OCI-LY7 (cell line): ENCODE measurements at regions not wholly inside any gene's neighbourhood (a gene's known extent, or its start where the extent isn't known, plus 50 kb on each side); places are given as distances from the start of the nearest gene placed in this dataset.

Experiments
- BruUV-seq: library from RNA; stranded (reverse); fragments of 400-500 nt; replicated peaks from 2 replicates; lab custom pipeline; 2021; lab: Mats Ljungman, UMichigan
- CTCF ChIA-PET: fragments of 300-600 bp; sonication (Branson Sonifier 250); formaldehyde crosslinking; loops from one replicate; lab custom pipeline; 2022; ENCODE audit warnings: antibody characterized with exemption; ENCODE audit not compliant: unreplicated experiment; lab: Charles Lee
- POLR2A ChIA-PET: fragments of 300-600 bp; sonication (Branson Sonifier 250); formaldehyde crosslinking; loops from one replicate; lab custom pipeline; 2022; ENCODE audit warnings: antibody characterized with exemption; lab: Charles Lee
- DNase-seq: peaks from one replicate; pipeline ENCODE4 v3.0.0-alpha.2; 2015; ENCODE audit warnings: low spot score
- H2AFZ ChIP-seq: fragments of 200-600 bp; sonication (generic), shearing (Covaris generic); 2 replicates; pipeline ENCODE4 v1.6.1; 2014; ENCODE audit warnings: mild to moderate bottlenecking, antibody characterized with exemption, low read length, moderate library complexity
- H3K27ac ChIP-seq: fragments of 200-600 bp; sonication (generic); 2 replicates; pipeline ENCODE4 v1.5.1; 2014; ENCODE audit warnings: mixed run types, low read depth, mild to moderate bottlenecking, moderate library complexity, low read length, inconsistent platforms; ENCODE audit not compliant: poor library complexity, severe bottlenecking
- H3K36me3 ChIP-seq: fragments of 200-600 bp; sonication (generic); 2 replicates; pipeline ENCODE4 v1.6.1; 2014; ENCODE audit warnings: mild to moderate bottlenecking, antibody characterized with exemption, low read length, moderate library complexity, mixed read lengths; ENCODE audit not compliant: insufficient read depth
- H3K4me1 ChIP-seq: fragments of 200-600 bp; sonication (generic); 2 replicates; pipeline ENCODE4 v1.5.1; 2014; ENCODE audit warnings: mild to moderate bottlenecking, low read length; ENCODE audit not compliant: insufficient read depth, poor library complexity, severe bottlenecking
- H3K4me2 ChIP-seq: fragments of 200-600 bp; sonication (generic); 2 replicates; pipeline ENCODE4 v1.6.1; 2014; ENCODE audit warnings: mild to moderate bottlenecking, low read length
- H3K4me3 ChIP-seq: fragments of 200-600 bp; sonication (generic); 2 replicates; pipeline ENCODE4 v1.5.1; 2014; ENCODE audit warnings: mild to moderate bottlenecking, low read depth, low read length; ENCODE audit not compliant: poor library complexity, severe bottlenecking
- H3K79me2 ChIP-seq: fragments of 200-600 bp; sonication (generic); 2 replicates; pipeline ENCODE4 v1.6.1; 2016; ENCODE audit warnings: low read depth, mild to moderate bottlenecking, low read length, moderate library complexity, mixed read lengths; ENCODE audit not compliant: insufficient read depth
- H3K9me2 ChIP-seq: fragments of 200-600 bp; sonication (generic); 2 replicates; pipeline ENCODE4 v1.6.1; 2016; ENCODE audit warnings: mild to moderate bottlenecking, low read length, mixed read lengths; ENCODE audit not compliant: insufficient read depth
- H3K9me3 ChIP-seq: fragments of 200-600 bp; sonication (generic); 2 replicates; pipeline ENCODE4 v1.6.1; 2014; ENCODE audit warnings: mild to moderate bottlenecking, mixed run types, low read length, mixed read lengths
- H4K20me1 ChIP-seq: fragments of 200-600 bp; sonication (generic); 2 replicates; pipeline ENCODE4 v1.6.1; 2014; ENCODE audit warnings: mild to moderate bottlenecking, antibody characterized with exemption, low read length, moderate library complexity, mixed read lengths; ENCODE audit not compliant: insufficient read depth
- EZH2phosphoT487 ChIP-seq: fragments of 200-600 bp; sonication (generic); IDR thresholded peaks from 2 replicates; pipeline ENCODE4 v1.6.1; 2018; ENCODE audit warnings: low read depth, borderline replicate concordance, mild to moderate bottlenecking, mixed run types, antibody characterized with exemption, low read length, moderate library complexity, mixed read lengths
- intact Hi-C: fragments of 100-400 bp; cut with micrococcal nuclease; formaldehyde crosslinking; loops from one replicate; pipeline ENCODE4 v1.10.0; 2022; ENCODE audit not compliant: unreplicated experiment
- TF ChIP-seq, protein P1 (sequence below): fragments of 200-600 bp; sonication (generic); conservative IDR thresholded peaks from 2 replicates; pipeline ENCODE4 v1.5.1; 2014; ENCODE audit warnings: mild to moderate bottlenecking, antibody characterized with exemption, low read length, moderate library complexity, mixed read lengths

DNA sequence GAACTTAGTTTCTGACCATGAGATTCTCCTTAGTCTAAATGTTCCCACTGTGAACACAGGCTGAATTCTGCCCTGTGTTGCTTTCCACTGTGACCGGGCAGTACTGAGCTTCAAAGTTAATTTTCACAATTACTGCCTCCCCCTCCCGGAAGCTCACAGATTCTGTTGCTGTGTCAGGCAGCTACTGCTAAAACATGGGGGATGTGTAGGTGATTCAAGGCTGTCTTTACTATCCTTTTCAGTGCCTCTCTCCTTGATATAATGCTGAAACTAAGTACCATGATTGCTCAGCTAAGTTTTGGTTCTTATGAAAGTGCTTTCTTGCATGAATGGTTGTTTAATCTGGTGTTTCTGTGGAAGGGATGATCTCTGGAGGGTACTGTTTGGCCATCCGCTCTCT lies 428.3 kb upstream of the NOVA1 start:
- intact Hi-C loops = no loop called here
- Histone ChIP-seq H3K9me2 (no peaks in the 10 kb centered on the region), H3K9me3 (peaks cover 16% of the 10 kb centered on the region; the same call in 1 of the 2 replicates), H3K4me2 (no peak overlapping the region), H3K4me3 (no peak overlapping the region), H2AFZ (no peak overlapping the region), H3K79me2 (no peaks in the 10 kb centered on the region), H3K4me1 (no peaks in the 10 kb centered on the region), H4K20me1 (no peaks in the 10 kb centered on the region), H3K36me3 (no peaks in the 10 kb centered on the region), H3K27ac (no peak overlapping the region)
- DNase-seq = no peak
- no peak for TF ChIP-seq EZH2phosphoT487
- TF ChIP-seq, protein P1, sequence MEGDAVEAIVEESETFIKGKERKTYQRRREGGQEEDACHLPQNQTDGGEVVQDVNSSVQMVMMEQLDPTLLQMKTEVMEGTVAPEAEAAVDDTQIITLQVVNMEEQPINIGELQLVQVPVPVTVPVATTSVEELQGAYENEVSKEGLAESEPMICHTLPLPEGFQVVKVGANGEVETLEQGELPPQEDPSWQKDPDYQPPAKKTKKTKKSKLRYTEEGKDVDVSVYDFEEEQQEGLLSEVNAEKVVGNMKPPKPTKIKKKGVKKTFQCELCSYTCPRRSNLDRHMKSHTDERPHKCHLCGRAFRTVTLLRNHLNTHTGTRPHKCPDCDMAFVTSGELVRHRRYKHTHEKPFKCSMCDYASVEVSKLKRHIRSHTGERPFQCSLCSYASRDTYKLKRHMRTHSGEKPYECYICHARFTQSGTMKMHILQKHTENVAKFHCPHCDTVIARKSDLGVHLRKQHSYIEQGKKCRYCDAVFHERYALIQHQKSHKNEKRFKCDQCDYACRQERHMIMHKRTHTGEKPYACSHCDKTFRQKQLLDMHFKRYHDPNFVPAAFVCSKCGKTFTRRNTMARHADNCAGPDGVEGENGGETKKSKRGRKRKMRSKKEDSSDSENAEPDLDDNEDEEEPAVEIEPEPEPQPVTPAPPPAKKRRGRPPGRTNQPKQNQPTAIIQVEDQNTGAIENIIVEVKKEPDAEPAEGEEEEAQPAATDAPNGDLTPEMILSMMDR = no peak
- no TSS peak for BruUV-seq
- ChIA-PET CTCF (no interaction called here), POLR2A (interaction anchor here (0.6 kb wide), 1 partner anchor 16 kb away, joined by 3 read pairs; no protein-coding TSS in a partner anchor)

DNA sequence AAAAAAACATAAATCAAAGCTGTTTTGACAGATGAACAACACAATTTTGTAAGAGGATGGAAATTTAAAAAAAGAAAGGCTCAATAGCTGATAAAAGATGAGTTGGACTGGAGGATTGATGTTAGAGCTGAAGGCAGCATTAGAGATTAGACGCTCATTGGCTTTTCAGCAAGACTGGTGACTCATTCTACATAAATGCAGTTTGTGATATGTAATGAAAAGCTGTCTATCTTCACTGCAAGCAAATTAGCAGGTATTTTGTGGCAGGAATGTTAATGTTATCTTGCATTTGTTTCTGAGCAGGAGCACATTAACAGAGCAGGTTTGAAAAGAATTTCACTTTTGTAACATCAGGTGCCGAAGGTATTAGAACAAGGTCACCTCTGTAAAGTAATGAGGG lies 442.7 kb upstream of the NOVA1 start:
- ChIA-PET CTCF (no interaction called here), POLR2A (interaction anchor here (0.5 to 1.5 kb wide), 5 partner anchors 9 to 839 kb away, joined by 3 to 4 read pairs (median 3); no protein-coding TSS in a partner anchor)
- no TSS peak for BruUV-seq
- Histone ChIP-seq H4K20me1 (no peaks in the 10 kb centered on the region), H3K9me2 (no peaks in the 10 kb centered on the region), H3K79me2 (no peaks in the 10 kb centered on the region), H3K4me3 (no peak overlapping the region), H3K4me2 (no peak overlapping the region), H3K36me3 (no peaks in the 10 kb centered on the region), H3K27ac (no peak overlapping the region), H3K9me3 (no peaks in the 10 kb centered on the region; the same call in 1 of the 2 replicates), H2AFZ (no peak overlapping the region), H3K4me1 (no peaks in the 10 kb centered on the region)
- intact Hi-C loops = no loop called here
- DNase-seq = no peak
- TF ChIP-seq, protein P1 = no peak

DNA sequence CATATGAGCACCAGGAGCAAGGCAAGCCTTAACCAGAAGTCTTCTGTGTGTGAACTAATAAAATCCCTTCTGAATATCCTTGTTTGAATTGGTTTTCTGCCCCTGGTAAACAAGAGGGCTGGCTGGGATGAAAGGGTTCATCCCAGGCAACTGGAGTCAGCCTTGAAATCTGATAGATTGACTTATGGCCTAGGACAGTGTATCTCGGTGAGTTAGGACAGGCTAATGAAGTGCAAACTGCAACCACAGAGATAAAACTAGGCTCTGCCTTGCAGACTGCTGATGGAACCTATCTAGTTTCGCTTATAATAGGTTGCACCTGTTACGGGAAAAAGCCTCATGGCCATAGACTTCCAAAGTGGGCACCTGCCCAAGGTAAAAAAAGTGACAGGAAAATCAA lies 451.9 kb upstream of the NOVA1 start:
- Histone ChIP-seq H3K9me3 (peaks cover 6% of the 10 kb centered on the region; the same call in 1 of the 2 replicates), H4K20me1 (no peaks in the 10 kb centered on the region), H3K4me1 (no peaks in the 10 kb centered on the region), H3K36me3 (no peaks in the 10 kb centered on the region), H2AFZ (no peak overlapping the region), H3K27ac (no peak overlapping the region), H3K4me3 (no peak overlapping the region), H3K9me2 (no peaks in the 10 kb centered on the region), H3K79me2 (no peaks in the 10 kb centered on the region), H3K4me2 (no peak overlapping the region)
- DNase-seq = no peak
- ChIA-PET POLR2A (interaction anchor here (1.1 kb wide), 1 partner anchor 9 kb away, joined by 3 read pairs; no protein-coding TSS in a partner anchor), CTCF (no interaction called here)
- TF ChIP-seq EZH2phosphoT487 = no peak
- TF ChIP-seq, protein P1 = no peak
- no TSS peak for BruUV-seq
- intact Hi-C loops = no loop called here
